ENCODE measurements at regions not wholly inside any gene's neighbourhood (a gene's known extent, or its start where the extent isn't known, plus 50 kb on each side); places are given as distances from the start of the nearest gene placed in this dataset.

DNA sequence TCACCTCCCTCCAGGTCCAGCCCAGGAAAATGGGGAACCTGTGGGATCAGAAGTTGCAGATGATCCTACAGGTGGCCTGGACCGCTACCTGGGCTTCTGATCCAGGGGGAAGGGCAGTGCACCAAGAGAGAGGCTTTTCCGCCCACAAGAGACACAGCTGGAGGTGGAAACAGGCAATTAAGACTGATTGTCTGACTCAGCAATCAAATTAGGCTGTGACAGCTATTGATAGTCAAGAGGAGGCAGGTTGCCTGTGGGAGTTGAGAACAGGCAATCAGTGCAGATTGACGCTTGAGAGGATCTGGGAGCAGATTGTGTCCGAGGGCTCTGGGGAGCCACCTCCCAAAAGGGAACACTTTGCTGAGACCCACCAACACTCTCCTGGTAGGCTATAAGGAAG lies 71.1 kb upstream of the SLC44A1 start:
- intact Hi-C loops (cut with DNase I; ENCODE audit: low total_unique reads): no loop called here
- Histone ChIP-seq H3K4me3 (no peak overlapping the region), H3K27me3 (no peaks in the 10 kb centered on the region), H3K27ac (no peak overlapping the region), H3K9me3 (no peaks in the 10 kb centered on the region), H3K4me1 (no peaks in the 10 kb centered on the region), H3K36me3 (no peaks in the 10 kb centered on the region)
- DNase-seq (ENCODE audit: low spot score in 2 of 2): no peak
- TF ChIP-seq CTCF (IDR thresholded peaks at IDR 0.05) (no peak), POLR2AphosphoS5 (IDR thresholded peaks at IDR 0.05) (no peak), POLR2A (IDR thresholded peaks at IDR 0.05) (no peak)

DNA sequence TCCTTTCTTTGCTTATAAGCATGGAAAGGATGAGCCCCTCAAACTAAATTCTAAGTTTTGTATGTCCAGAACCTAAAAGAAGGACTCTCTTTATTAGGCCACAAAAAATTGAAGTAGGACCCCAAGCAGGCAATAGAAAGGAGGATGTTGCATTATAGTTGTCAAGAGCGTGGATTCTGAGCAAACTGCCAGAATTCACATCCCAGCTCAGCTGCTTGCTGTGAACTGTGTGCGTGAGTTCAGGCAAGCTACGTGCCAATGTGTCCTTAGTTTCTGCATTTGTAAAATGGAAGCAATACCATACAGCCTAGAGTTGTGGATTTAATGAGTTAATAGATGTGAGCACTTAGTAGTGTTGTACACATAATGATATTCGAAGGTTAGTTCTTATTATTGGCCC lies 70.6 kb upstream of the SLC44A1 start:
- Histone ChIP-seq H3K9me3 (no peaks in the 10 kb centered on the region), H3K27me3 (no peaks in the 10 kb centered on the region), H3K36me3 (no peaks in the 10 kb centered on the region), H3K4me3 (no peak overlapping the region), H3K4me1 (no peaks in the 10 kb centered on the region), H3K27ac (no peak overlapping the region)
- no peak for TF ChIP-seq POLR2A (IDR thresholded peaks at IDR 0.05)
- no peak for TF ChIP-seq CTCF (IDR thresholded peaks at IDR 0.05)
- no peak for TF ChIP-seq POLR2AphosphoS5 (IDR thresholded peaks at IDR 0.05)
- no peak for DNase-seq (ENCODE audit: low spot score in 2 of 2)
- intact Hi-C loops (cut with DNase I; ENCODE audit: low total_unique reads): no loop called here

DNA sequence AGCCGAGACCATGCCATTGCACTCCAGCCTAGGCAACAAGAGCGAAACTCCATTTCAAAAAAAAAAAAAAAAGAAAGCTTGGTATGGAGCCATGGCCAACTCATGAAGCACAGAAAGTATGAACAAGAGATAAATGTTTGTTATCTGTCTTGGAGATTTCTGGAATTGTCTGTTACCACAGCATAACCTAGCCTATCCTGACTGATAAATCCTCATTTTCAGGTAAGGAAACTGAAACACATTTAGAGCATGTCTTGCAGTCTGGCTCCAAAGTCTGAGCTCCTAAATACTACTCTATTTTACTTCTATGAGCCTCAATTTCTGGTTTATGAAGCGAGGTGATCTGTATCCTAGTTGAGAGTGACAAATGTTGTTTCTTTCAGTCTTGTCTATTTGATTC lies 68.3 kb upstream of the SLC44A1 start:
- no peaks in the 10 kb centered on the region for H3K36me3 ChIP-seq
- H3K4me3 ChIP-seq: no peak overlapping the region
- no peaks in the 10 kb centered on the region for H3K4me1 ChIP-seq
- H3K27me3 ChIP-seq: no peaks in the 10 kb centered on the region
- no peaks in the 10 kb centered on the region for H3K9me3 ChIP-seq
- TF ChIP-seq POLR2A (IDR thresholded peaks at IDR 0.05): no peak
- no peak for TF ChIP-seq CTCF (IDR thresholded peaks at IDR 0.05)
- TF ChIP-seq POLR2AphosphoS5 (IDR thresholded peaks at IDR 0.05): no peak
- no peak overlapping the region for H3K27ac ChIP-seq
- intact Hi-C loops (cut with DNase I; ENCODE audit: low total_unique reads): no loop called here
- DNase-seq (ENCODE audit: low spot score in 2 of 2): no peak

DNA sequence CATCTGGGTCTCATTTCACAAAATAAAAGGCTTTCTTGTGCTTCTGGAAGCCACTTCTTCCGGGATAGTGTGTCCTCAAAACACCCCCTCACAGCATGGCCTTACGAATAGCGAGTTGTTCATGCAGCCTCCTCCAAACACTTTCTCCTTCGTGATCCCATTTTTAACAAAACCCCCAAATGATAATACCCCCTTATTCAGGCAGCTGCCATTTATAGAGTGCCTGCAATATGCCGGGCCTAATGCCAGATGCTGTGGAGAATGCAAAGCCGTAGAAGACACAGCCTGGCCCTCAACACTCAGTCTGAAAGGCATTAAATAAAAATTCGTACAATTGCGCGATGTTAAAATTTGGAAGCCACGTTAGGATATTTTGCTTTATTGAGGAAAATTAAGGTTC lies 66.4 kb upstream of the SLC44A1 start:
- H3K4me1 ChIP-seq: no peaks in the 10 kb centered on the region
- DNase-seq (ENCODE audit: low spot score in 2 of 2): no peak
- intact Hi-C loops (cut with DNase I; ENCODE audit: low total_unique reads): no loop called here
- no peaks in the 10 kb centered on the region for H3K27me3 ChIP-seq
- no peaks in the 10 kb centered on the region for H3K9me3 ChIP-seq
- peak overlapping the region in 1 of 2 donors; percentile 10 for H3K27ac ChIP-seq
- TF ChIP-seq POLR2AphosphoS5 (IDR thresholded peaks at IDR 0.05): no peak
- H3K36me3 ChIP-seq: no peaks in the 10 kb centered on the region
- no peak overlapping the region for H3K4me3 ChIP-seq

DNA sequence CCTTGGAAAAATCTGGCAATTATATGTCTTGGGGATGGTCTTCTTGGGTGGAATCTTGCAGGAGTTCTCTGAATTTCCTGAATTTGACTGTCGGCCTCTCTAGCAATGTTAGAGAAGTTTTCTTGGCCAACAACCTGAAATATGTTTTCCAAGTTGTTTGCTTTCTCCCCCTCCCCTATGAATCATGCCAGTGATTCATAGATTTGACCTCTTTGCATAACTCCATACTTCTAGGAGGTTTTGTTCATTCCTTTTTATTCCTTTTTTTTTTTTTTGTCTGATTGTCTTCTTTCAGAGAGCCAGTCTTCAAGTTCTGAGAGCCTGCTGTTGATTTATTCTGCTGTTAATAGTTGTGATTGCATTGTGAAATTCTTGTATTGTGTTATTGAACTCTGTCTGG lies 56.7 kb upstream of the SLC44A1 start:
- Histone ChIP-seq H3K9me3 (no peaks in the 10 kb centered on the region), H3K27ac (no peak overlapping the region)
- intact Hi-C loops (cut with DNase I; ENCODE audit: low total_unique reads): no loop called here

More for the DNA sequence above, 56.7 kb upstream of the SLC44A1 start:
- H3K36me3 ChIP-seq: no peaks in the 10 kb centered on the region
- no peak for TF ChIP-seq CTCF (IDR thresholded peaks at IDR 0.05)
- no peak for TF ChIP-seq POLR2AphosphoS5 (IDR thresholded peaks at IDR 0.05)
- no peak for TF ChIP-seq POLR2A (IDR thresholded peaks at IDR 0.05)
- H3K27me3 ChIP-seq: no peaks in the 10 kb centered on the region
- DNase-seq (ENCODE audit: low spot score in 2 of 2): no peak
- H3K4me1 ChIP-seq: no peaks in the 10 kb centered on the region
- H3K4me3 ChIP-seq: no peak overlapping the region
